Spleen (tissue), 7 donors: ENCODE measurements at regions not wholly inside any gene's neighbourhood (a gene's known extent, or its start where the extent isn't known, plus 50 kb on each side); places are given as distances from the start of the nearest gene placed in this dataset.

ENCODE experiments used
- POLR2AphosphoS5 ChIP-seq, 3 donors: sonication (generic); formaldehyde crosslinking; IDR thresholded peaks; one replicate each; pipeline ENCODE4 v1.5.1; 2017; ENCODE audit warnings: antibody characterized with exemption in 3 of 3
- TF ChIP-seq, protein P1 (sequence below), 11 experiments: fragments of 200-600 bp in 7 of 11; fragments of 450-650 bp in 4 of 11; sonication (generic) in 4 of 11; IDR thresholded peaks in 8 of 11; conservative IDR thresholded peaks in 3 of 11; 1 replicate in 7 of 11; 2 replicates in 4 of 11; pipeline versions ENCODE4 v1.4.0 to v1.8.0; 2016 to 2021; ENCODE audit warnings: antibody characterized with exemption in 11 of 11, inconsistent platforms in 4 of 11, mild to moderate bottlenecking in 1 of 11
- donor health status: DM: no; HTN: no; CAD: no; lungs with moderate emphysema.
- donor health status: DM: no; HTN: no; CAD: no.
- donor health status: DM: no; HTN: no; CAD: no.

GRCh38 chr15:56814429-56814828 lies 81.1 kb upstream of the ZNF280D start:
- no peak for TF ChIP-seq POLR2AphosphoS5 (IDR thresholded peaks at IDR 0.05)
- TF ChIP-seq, protein P1, sequence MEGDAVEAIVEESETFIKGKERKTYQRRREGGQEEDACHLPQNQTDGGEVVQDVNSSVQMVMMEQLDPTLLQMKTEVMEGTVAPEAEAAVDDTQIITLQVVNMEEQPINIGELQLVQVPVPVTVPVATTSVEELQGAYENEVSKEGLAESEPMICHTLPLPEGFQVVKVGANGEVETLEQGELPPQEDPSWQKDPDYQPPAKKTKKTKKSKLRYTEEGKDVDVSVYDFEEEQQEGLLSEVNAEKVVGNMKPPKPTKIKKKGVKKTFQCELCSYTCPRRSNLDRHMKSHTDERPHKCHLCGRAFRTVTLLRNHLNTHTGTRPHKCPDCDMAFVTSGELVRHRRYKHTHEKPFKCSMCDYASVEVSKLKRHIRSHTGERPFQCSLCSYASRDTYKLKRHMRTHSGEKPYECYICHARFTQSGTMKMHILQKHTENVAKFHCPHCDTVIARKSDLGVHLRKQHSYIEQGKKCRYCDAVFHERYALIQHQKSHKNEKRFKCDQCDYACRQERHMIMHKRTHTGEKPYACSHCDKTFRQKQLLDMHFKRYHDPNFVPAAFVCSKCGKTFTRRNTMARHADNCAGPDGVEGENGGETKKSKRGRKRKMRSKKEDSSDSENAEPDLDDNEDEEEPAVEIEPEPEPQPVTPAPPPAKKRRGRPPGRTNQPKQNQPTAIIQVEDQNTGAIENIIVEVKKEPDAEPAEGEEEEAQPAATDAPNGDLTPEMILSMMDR (IDR thresholded peaks at IDR 0.05 in 8 of 11, conservative IDR thresholded peaks at IDR 0.05 in 3 of 11), result no peak
